ENCODE measurements at regions not wholly inside any gene's neighbourhood (a gene's known extent, or its start where the extent isn't known, plus 50 kb on each side); places are given as distances from the start of the nearest gene placed in this dataset.

GRCh38 chr9:2568689-2569088 is 52.9 kb upstream of the VLDLR start:
- H3K9me3 Mint-ChIP-seq = no peaks in the 10 kb centered on the region
- H3K27ac Mint-ChIP-seq = no peak overlapping the region
- H3K36me3 Mint-ChIP-seq (ENCODE audit: low read depth) = no peaks in the 10 kb centered on the region
- H3K27me3 Mint-ChIP-seq (ENCODE audit: low read depth) = no peaks in the 10 kb centered on the region
- no peak overlapping the region for H3K4me3 Mint-ChIP-seq
- peaks cover 26% of the 10 kb centered on the region for H3K4me1 Mint-ChIP-seq
- TF ChIP-seq, protein P1, sequence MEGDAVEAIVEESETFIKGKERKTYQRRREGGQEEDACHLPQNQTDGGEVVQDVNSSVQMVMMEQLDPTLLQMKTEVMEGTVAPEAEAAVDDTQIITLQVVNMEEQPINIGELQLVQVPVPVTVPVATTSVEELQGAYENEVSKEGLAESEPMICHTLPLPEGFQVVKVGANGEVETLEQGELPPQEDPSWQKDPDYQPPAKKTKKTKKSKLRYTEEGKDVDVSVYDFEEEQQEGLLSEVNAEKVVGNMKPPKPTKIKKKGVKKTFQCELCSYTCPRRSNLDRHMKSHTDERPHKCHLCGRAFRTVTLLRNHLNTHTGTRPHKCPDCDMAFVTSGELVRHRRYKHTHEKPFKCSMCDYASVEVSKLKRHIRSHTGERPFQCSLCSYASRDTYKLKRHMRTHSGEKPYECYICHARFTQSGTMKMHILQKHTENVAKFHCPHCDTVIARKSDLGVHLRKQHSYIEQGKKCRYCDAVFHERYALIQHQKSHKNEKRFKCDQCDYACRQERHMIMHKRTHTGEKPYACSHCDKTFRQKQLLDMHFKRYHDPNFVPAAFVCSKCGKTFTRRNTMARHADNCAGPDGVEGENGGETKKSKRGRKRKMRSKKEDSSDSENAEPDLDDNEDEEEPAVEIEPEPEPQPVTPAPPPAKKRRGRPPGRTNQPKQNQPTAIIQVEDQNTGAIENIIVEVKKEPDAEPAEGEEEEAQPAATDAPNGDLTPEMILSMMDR (IDR thresholded peaks at IDR 0.05; ENCODE audit: unreplicated experiment in 3 of 3) = no peak

GRCh38 chr9:2570615-2571479 is 50.7 kb upstream of the VLDLR start:
- no peak overlapping the region for H3K4me3 Mint-ChIP-seq
- peak overlapping the region; percentile 33 to 92 (median 86) for H3K27ac Mint-ChIP-seq
- no peaks in the 10 kb centered on the region for H3K27me3 Mint-ChIP-seq (ENCODE audit: low read depth)
- TF ChIP-seq, protein P1 (IDR thresholded peaks at IDR 0.05; ENCODE audit: unreplicated experiment in 3 of 3) = no peak
- peaks cover 39% of the 10 kb centered on the region for H3K4me1 Mint-ChIP-seq
- no peaks in the 10 kb centered on the region for H3K36me3 Mint-ChIP-seq (ENCODE audit: low read depth)
- no peaks in the 10 kb centered on the region for H3K9me3 Mint-ChIP-seq

Data from nephron (organoid).